Tibial nerve (tissue), 4 donors: ENCODE measurements at regions not wholly inside any gene's neighbourhood (a gene's known extent, or its start where the extent isn't known, plus 50 kb on each side); places are given as distances from the start of the nearest gene placed in this dataset.

Experiments used
- CTCF ChIP-seq, 5 experiments: fragments of 200-600 bp in 3 of 5; fragments of 450-650 bp in 2 of 5; sonication (generic) in 3 of 5; IDR thresholded peaks; one replicate each; pipeline ENCODE4 v1.5.1; 2016 to 2019; ENCODE audit warnings: antibody characterized with exemption in 5 of 5, mild to moderate bottlenecking in 3 of 5, moderate library complexity in 2 of 5
- EP300 ChIP-seq, 2 donors: sonication (generic); formaldehyde crosslinking; IDR thresholded peaks; one replicate each; pipeline ENCODE4 v1.6.1; 2017; ENCODE audit warnings: antibody characterized with exemption in 2 of 2, mild to moderate bottlenecking in 1 of 2
- POLR2A ChIP-seq, 2 donors: fragments of 450-650 bp; IDR thresholded peaks; one replicate each; pipeline ENCODE4 v1.6.1; 2017; ENCODE audit warnings: antibody characterized with exemption in 2 of 2, mild to moderate bottlenecking in 2 of 2, moderate library complexity in 2 of 2

DNA sequence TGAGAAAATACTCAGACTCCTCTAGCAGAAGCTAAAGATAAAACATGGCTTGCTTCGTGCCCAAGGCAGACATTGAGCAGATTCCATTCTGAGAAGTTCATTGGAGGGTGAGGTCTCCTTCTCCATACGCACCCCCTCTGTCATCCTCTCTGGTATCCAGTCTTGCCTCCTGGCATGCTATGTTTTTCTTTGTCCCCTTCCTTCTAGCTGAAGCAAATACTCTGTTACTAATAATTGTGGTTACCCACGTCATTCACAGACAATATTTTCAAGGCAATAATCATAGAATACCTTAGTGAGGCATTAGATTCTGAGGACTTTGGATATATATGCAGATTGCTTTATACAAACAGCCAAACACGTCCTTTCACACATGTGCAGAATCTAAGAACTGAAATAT, 66.2 kb upstream of the KLF7 start:
- TF ChIP-seq POLR2A (IDR thresholded peaks at IDR 0.05) (no peak), CTCF (IDR thresholded peaks at IDR 0.05) (no peak), EP300 (IDR thresholded peaks at IDR 0.05) (no peak)
